ENCODE measurements at regions not wholly inside any gene's neighbourhood (a gene's known extent, or its start where the extent isn't known, plus 50 kb on each side); places are given as distances from the start of the nearest gene placed in this dataset.

DNA sequence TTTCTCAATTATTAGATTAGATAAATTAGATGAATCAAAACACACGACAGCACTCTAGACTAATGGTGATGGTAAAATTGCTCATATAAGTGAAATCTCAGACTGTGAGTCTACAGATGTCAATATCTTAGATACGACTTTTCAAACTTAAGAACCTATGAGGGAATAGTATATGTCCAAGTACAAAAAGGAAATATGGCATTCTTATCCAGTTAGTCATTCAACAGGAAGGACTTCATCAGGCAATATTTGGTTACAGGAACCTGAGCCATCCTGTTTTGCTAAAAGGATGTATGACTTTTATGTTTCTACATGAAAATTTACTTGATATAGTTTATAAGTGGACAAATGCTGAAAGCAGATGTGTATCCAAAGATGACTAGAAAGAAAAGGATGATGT, 107.0 kb downstream of the CT47B1 start:
- no peaks in the 10 kb centered on the region for H3K9me3 ChIP-seq (ENCODE audit: low read length)
- H3K27ac ChIP-seq (ENCODE audit: low read depth, low read length, poor library complexity, severe bottlenecking): no peak overlapping the region
- ChIA-PET CTCF (ENCODE audit: unreplicated experiment) (no interaction called here), POLR2A (interaction anchor here (1.0 to 1.7 kb wide), 5 partner anchors 13 to 250 kb away, joined by 3 to 4 read pairs (median 3); no protein-coding TSS in a partner anchor)
- H3K4me2 ChIP-seq (ENCODE audit: low read length): no peak overlapping the region
- no TSS peak for BruUV-seq (replicated peaks)
- no peaks in the 10 kb centered on the region for H3K9me2 ChIP-seq (ENCODE audit: insufficient read depth, low read length)
- TF ChIP-seq, protein P1, sequence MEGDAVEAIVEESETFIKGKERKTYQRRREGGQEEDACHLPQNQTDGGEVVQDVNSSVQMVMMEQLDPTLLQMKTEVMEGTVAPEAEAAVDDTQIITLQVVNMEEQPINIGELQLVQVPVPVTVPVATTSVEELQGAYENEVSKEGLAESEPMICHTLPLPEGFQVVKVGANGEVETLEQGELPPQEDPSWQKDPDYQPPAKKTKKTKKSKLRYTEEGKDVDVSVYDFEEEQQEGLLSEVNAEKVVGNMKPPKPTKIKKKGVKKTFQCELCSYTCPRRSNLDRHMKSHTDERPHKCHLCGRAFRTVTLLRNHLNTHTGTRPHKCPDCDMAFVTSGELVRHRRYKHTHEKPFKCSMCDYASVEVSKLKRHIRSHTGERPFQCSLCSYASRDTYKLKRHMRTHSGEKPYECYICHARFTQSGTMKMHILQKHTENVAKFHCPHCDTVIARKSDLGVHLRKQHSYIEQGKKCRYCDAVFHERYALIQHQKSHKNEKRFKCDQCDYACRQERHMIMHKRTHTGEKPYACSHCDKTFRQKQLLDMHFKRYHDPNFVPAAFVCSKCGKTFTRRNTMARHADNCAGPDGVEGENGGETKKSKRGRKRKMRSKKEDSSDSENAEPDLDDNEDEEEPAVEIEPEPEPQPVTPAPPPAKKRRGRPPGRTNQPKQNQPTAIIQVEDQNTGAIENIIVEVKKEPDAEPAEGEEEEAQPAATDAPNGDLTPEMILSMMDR (conservative IDR thresholded peaks at IDR 0.05; ENCODE audit: low read length): no peak
- no peak for TF ChIP-seq EZH2phosphoT487 (IDR thresholded peaks at IDR 0.05; ENCODE audit: borderline replicate concordance, low read depth, low read length)
- no peaks in the 10 kb centered on the region for H4K20me1 ChIP-seq (ENCODE audit: insufficient read depth, low read length)
- no peak overlapping the region for H2AFZ ChIP-seq (ENCODE audit: low read length)
- 0 out of 2 replicates have a peak, but pooled peaks cover under 1% of the 10 kb centered on the region for H3K36me3 ChIP-seq (ENCODE audit: insufficient read depth, low read length)
- H3K4me3 ChIP-seq (ENCODE audit: low read depth, low read length, poor library complexity, severe bottlenecking): no peak overlapping the region
- intact Hi-C loops (cut with micrococcal nuclease; ENCODE audit: unreplicated experiment): no loop called here
- no peaks in the 10 kb centered on the region for H3K79me2 ChIP-seq (ENCODE audit: insufficient read depth, low read depth, low read length)
- H3K4me1 ChIP-seq (ENCODE audit: insufficient read depth, low read length, poor library complexity, severe bottlenecking): peaks cover 12% of the 10 kb centered on the region
- no peak for DNase-seq (ENCODE audit: low spot score)

DNA sequence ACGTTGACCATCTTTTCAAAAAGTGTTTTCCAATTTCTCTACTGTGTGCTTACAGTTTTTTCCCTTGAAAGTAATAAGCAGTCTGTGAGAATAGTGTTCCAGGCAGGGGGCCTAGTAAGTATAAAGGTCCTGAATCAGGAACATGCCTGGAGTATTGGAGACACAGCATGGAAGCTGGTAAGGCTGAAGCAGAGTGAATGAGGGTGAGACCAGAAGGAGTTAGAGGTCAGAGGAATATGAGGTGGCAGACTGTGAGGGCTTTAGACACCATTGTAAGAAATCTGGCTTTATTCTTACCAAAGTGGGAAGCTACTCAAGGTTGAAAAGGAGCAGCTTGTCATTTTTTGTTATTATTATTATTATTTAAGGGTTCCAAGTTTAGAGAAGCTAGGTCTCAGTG, 107.4 kb downstream of the CT47B1 start:
- H3K9me2 ChIP-seq (ENCODE audit: insufficient read depth, low read length): no peaks in the 10 kb centered on the region
- TF ChIP-seq, protein P1 (conservative IDR thresholded peaks at IDR 0.05; ENCODE audit: low read length): no peak
- no peak for TF ChIP-seq EZH2phosphoT487 (IDR thresholded peaks at IDR 0.05; ENCODE audit: borderline replicate concordance, low read depth, low read length)
- intact Hi-C loops (cut with micrococcal nuclease; ENCODE audit: unreplicated experiment): no loop called here
- DNase-seq (ENCODE audit: low spot score): no peak
- CTCF ChIA-PET (ENCODE audit: unreplicated experiment): no interaction called here
- peaks cover 12% of the 10 kb centered on the region for H3K4me1 ChIP-seq (ENCODE audit: insufficient read depth, low read length, poor library complexity, severe bottlenecking)
- H3K4me3 ChIP-seq (ENCODE audit: low read depth, low read length, poor library complexity, severe bottlenecking): no peak overlapping the region
- H3K27ac ChIP-seq (ENCODE audit: low read depth, low read length, poor library complexity, severe bottlenecking): no peak overlapping the region
- no peaks in the 10 kb centered on the region for H3K9me3 ChIP-seq (ENCODE audit: low read length)
- H3K36me3 ChIP-seq (ENCODE audit: insufficient read depth, low read length): 0 out of 2 replicates have a peak, but pooled peaks cover 2% of the 10 kb centered on the region
- no TSS peak for BruUV-seq (replicated peaks)
- H2AFZ ChIP-seq (ENCODE audit: low read length): no peak overlapping the region
- POLR2A ChIA-PET: interaction anchor here (1.0 to 1.1 kb wide), 2 partner anchors 15 to 249 kb away, joined by 3 read pairs; no protein-coding TSS in a partner anchor
- H3K79me2 ChIP-seq (ENCODE audit: insufficient read depth, low read depth, low read length): no peaks in the 10 kb centered on the region
- H3K4me2 ChIP-seq (ENCODE audit: low read length): no peak overlapping the region
- H4K20me1 ChIP-seq (ENCODE audit: insufficient read depth, low read length): no peaks in the 10 kb centered on the region

DNA sequence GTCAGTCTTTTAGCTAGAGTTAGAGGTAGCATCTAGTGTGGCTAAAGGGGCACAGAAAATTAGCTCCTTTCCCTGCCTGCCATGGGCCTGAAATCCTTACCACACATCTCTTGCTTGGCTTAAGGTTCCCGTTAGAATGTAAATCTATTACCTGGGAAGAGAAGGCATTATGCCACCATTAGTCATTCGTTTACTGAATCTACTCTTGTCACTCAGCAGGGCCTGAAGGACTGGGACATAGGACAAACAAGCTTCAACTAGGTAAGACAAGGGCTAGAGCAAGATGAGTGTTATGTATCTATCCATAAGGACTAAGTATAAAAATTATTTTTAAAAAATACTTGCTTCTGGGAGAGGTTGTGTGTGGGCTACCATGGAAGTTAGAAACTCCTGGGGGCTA, 112.4 kb downstream of the CT47B1 start:
- no TSS peak for BruUV-seq (replicated peaks)
- no peak for DNase-seq (ENCODE audit: low spot score)
- Histone ChIP-seq H2AFZ (ENCODE audit: low read length) (no peak overlapping the region), H3K4me1 (ENCODE audit: insufficient read depth, low read length, poor library complexity, severe bottlenecking) (peaks cover 19% of the 10 kb centered on the region), H3K4me3 (ENCODE audit: low read depth, low read length, poor library complexity, severe bottlenecking) (no peak overlapping the region), H3K9me3 (ENCODE audit: low read length) (no peaks in the 10 kb centered on the region), H3K27ac (ENCODE audit: low read depth, low read length, poor library complexity, severe bottlenecking) (no peak overlapping the region), H3K79me2 (ENCODE audit: insufficient read depth, low read depth, low read length) (no peaks in the 10 kb centered on the region), H3K9me2 (ENCODE audit: insufficient read depth, low read length) (no peaks in the 10 kb centered on the region), H3K36me3 (ENCODE audit: insufficient read depth, low read length) (peaks cover 2% of the 10 kb centered on the region; the same call in 1 of the 2 replicates), H3K4me2 (ENCODE audit: low read length) (no peak overlapping the region), H4K20me1 (ENCODE audit: insufficient read depth, low read length) (no peaks in the 10 kb centered on the region)
- CTCF ChIA-PET (ENCODE audit: unreplicated experiment): no interaction called here
- TF ChIP-seq, protein P1 (conservative IDR thresholded peaks at IDR 0.05; ENCODE audit: low read length): no peak
- no peak for TF ChIP-seq EZH2phosphoT487 (IDR thresholded peaks at IDR 0.05; ENCODE audit: borderline replicate concordance, low read depth, low read length)
- intact Hi-C loops (cut with micrococcal nuclease; ENCODE audit: unreplicated experiment): no loop called here
- POLR2A ChIA-PET: no interaction called here

Data from OCI-LY7 (cell line).